Right ventricle myocardium superior (tissue), 1 donor: ENCODE measurements at regions not wholly inside any gene's neighbourhood (a gene's known extent, or its start where the extent isn't known, plus 50 kb on each side); places are given as distances from the start of the nearest gene placed in this dataset.

Source experiments
- ATAC-seq: fragments of 200-7000 bp; cut with Tn5 transposase; one replicate; pipeline ENCODE4 v1.9.1; 2020; ENCODE audit warnings: mild to moderate bottlenecking; ENCODE audit not compliant: poor library complexity
- DNase-seq: peaks from one replicate; pipeline ENCODE4 v3.0.0-alpha.2; 2020
- intact Hi-C: fragments of 100-400 bp; cut with DNase I; formaldehyde crosslinking; loops from one replicate; pipeline ENCODE4 v1.11.2; 2022
- donor health status: DM: no; HTN: yes; CAD: no; lungs with severe emphysema.

GRCh38 chrY:8381425-8381824 is 955.8 kb upstream of the TSPY4 start:
- ATAC-seq = no peak
- intact Hi-C loops = no loop called here
- DNase-seq = no peak

DNA sequence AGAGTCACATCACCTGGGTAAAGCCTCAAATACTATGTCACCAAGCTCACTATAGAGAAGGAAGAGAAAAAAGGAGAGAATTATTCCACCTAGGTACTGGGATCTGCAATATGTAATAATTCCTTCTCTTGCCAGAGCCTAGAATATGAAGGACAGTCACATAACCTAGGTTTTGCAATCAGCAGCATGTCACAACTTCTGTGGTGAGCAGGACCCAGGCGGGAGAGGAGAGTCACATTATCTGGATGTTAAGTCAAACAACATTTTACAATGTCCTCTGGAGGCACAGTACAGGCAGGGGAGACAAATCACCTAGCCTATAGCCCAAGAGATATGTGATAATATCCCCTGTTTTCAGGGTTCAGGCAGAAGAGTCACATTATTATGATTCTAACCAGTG is 951.2 kb upstream of the TSPY4 start:
- no peak for ATAC-seq
- intact Hi-C loops = no loop called here

DNA sequence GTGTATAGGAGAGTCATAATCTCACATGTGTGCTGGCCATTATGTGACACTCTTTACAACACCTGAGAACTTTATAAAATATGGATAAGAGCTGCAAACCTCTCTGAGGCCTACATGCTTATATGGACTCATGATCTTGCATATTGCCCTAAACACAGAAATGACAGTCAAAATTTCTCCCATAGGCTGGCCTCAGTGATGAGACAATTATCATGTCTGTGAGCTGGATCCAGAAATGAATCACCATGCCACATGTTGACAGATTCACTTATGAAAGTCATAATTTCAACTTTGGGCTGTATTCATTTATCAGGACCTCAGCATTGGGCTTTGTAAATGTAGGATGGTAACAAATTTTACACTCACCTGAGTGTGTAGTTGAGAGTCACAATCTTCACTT is 948.8 kb upstream of the TSPY4 start:
- intact Hi-C loops = no loop called here

More for the DNA sequence above, 951.2 kb upstream of the TSPY4 start:
- no peak for DNase-seq

GRCh38 chrY:8390310-8390709 is 947.0 kb upstream of the TSPY4 start:
- intact Hi-C loops = no loop called here
- DNase-seq (no peak), ATAC-seq (no peak)

More for the DNA sequence above, 948.8 kb upstream of the TSPY4 start:
- ATAC-seq (no peak), DNase-seq (no peak)

DNA sequence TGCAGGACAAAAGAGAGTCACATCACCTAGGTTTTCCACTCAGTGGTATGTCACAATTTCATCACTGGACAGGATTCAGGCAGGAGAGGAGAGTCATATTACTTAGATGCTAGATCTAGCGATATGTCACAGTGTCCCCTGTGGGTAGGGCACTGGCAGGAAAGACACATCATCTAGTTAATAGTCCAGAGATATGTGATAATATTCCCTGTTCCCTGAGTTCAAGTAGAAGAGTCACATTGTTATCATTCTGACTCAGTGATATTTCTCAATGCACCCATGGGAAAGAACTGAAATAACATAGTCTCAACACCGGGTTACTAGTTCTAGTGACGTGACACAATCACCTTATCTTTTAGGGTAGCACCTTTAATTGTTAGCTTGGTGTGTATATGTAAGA is 944.0 kb upstream of the TSPY4 start:
- ATAC-seq (no peak), DNase-seq (no peak)
- intact Hi-C loops = no loop called here

DNA sequence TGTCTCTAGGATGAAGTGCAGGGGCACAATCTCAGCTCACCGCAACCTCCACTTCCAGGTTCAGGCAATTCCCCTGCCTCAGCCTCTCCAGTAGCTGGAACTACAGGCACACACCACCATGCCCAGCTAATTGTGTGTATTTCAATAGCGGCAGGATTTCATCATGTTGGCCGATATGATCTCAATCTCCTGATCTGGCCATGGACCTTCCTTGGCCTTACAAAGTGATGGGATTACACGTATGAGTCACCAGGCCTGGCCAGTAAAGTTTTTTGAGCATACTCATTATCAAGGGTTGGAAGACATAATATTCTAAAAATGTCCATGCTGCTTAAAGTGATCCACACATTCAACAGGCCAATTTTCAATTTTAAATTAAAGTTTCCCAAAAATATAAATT is 914.4 kb upstream of the TSPY4 start:
- DNase-seq (no peak), ATAC-seq (no peak)
- intact Hi-C loops = no loop called here

- ATAC-seq (no peak), DNase-seq (no peak)
- intact Hi-C loops = no loop called here
Measured at GRCh38 chrY:8426433-8426832, 910.8 kb upstream of the TSPY4 start.

- ATAC-seq (no peak), DNase-seq (no peak)
- intact Hi-C loops = no loop called here
Measured at GRCh38 chrY:8437510-8437909, 899.8 kb upstream of the TSPY4 start.

DNA sequence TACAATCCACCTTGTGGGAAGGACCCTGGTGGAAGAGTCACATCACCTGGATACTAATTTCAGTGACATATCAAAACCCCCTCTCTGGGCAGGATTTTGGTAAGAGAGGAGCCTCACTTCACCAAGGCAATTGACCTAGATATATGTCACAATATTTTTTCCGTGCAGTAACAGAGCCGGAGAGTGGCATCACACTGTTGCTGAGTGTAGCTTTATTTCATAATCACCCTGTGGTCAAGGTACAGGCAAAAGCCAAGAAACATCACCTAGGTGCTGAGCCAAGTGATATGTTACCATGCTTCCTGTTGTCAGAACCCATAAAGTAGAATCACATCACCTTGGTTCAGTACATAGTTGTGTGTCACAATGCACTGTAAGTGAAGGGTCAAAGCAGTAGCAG is 895.2 kb upstream of the TSPY4 start:
- intact Hi-C loops = no loop called here
- no peak for ATAC-seq
- DNase-seq = no peak

- ATAC-seq (no peak), DNase-seq (no peak)
- intact Hi-C loops = no loop called here
Measured at GRCh38 chrY:8452963-8453362, 884.3 kb upstream of the TSPY4 start.

DNA sequence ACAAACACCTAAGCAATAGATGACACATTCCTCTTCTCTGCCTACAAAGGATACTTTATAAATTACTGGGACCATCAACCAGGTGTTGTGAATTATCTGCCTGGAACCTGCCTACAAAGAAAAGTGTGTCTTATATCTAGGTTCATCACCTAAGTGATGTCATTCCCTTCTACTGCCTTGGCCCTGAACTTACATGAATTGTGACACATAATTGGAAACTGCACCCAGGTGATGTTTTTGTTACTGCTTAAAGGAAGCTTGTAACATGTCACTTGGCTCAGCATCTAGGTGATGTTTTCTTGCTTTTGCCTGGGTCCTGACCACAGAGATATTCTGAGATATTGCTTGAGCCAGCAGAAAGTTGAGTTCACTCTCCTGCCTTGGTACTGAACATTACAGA is 870.5 kb upstream of the TSPY4 start:
- intact Hi-C loops = no loop called here
- DNase-seq (no peak), ATAC-seq (no peak)

DNA sequence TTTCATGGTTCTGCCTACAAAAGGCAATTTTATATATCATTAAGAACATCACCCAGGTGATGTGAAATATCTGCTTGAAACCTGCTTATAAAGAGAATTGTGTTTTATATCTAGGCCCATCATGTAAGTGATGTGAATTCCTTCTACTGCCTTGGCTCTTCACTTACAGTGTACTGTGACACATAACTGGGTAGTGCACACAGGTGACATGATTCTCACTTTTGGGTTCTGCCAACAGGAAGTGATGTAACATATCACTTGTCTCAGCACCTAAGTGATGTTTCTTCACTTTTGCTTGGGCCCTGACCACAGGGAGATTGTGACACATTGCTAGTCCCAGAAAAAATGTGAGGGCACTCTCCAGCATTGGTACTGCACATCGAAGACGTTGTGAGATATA is 867.0 kb upstream of the TSPY4 start:
- no peak for ATAC-seq
- intact Hi-C loops = no loop called here
- no peak for DNase-seq

- ATAC-seq = no peak
- intact Hi-C loops = no loop called here
- DNase-seq = no peak
Measured at GRCh38 chrY:8479141-8479540, 858.1 kb upstream of the TSPY4 start.

GRCh38 chrY:8488955-8489354 is 848.3 kb upstream of the TSPY4 start:
- DNase-seq (no peak), ATAC-seq (no peak)
- intact Hi-C loops = no loop called here

- no peak for ATAC-seq
- intact Hi-C loops = no loop called here
- DNase-seq = no peak
Measured at GRCh38 chrY:8489880-8490630, 847.2 kb upstream of the TSPY4 start.

- ATAC-seq (no peak), DNase-seq (no peak)
- intact Hi-C loops = no loop called here
Measured at GRCh38 chrY:8494396-8494795, 842.9 kb upstream of the TSPY4 start.

DNA sequence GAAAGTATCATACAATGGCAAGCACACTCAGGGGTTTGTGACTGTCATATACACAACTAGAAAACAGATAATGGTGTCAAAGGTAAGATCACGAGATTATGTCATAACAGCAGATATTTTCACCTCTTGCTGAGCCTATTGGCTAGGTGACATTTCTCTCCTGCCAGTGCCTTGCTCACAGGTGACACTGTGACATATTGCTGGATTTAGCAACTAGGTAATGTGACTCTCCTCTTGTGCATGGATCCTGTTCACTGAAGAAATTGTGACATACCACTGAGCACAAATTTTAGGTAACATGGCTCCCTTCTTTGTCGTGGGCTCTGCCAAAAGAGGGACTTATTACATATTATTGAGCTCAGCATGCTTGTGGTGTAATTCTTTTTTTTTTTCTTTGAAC is 842.0 kb upstream of the TSPY4 start:
- intact Hi-C loops = no loop called here
- DNase-seq (no peak), ATAC-seq (no peak)

GRCh38 chrY:8500888-8501287 is 836.4 kb upstream of the TSPY4 start:
- DNase-seq (no peak), ATAC-seq (no peak)
- intact Hi-C loops = no loop called here

DNA sequence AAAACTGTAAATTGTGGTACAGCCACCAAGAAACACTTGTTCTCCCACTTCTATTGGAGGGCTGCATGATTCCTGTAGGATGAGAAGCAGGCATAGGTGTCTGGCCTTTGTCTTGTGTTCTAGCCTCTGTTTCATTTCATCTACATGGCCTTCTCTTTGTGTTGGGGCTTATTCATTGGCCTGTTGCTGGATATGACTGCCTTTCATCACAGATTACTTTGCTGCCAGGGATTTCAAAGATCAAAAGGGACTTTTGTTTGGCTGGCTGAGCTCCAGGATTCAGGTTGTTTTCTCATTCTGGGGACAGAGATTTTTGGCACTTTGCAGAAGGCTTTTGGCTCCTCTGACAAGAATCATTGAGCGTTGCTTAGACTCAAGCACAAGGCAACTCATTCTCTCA is 803.8 kb upstream of the TSPY4 start:
- no peak for DNase-seq
- no peak for ATAC-seq
- intact Hi-C loops = no loop called here

GRCh38 chrY:8535704-8536103 is 801.6 kb upstream of the TSPY4 start:
- DNase-seq (no peak), ATAC-seq (no peak)
- intact Hi-C loops = no loop called here

DNA sequence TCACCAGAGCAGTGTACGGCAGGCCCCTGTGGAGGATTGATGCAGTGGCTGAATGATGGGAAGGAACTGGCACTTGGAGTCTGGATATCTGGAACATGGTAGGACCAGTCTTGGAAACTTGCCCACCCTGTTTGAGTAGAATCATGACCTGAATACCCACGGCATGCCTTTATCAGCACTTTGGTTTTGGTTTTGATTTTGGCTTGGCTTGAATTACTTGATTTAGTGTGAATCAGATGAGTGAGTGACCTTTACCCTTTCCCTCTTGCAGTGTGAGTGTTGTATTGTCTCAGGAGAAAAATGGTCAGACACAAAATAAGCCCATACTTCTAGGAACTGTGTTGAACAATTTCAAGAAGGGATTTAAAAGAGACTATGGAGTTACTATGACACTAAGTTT is 801.0 kb upstream of the TSPY4 start:
- no peak for DNase-seq
- intact Hi-C loops = no loop called here
- ATAC-seq = no peak
